NCI-H345 (cell line): ENCODE measurements at regions not wholly inside any gene's neighbourhood (a gene's known extent, or its start where the extent isn't known, plus 50 kb on each side); places are given as distances from the start of the nearest gene placed in this dataset.

Experiments used
- DNase-seq: peaks from one replicate; lab custom pipeline; 2025; lab: John Stamatoyannopoulos, UW

GRCh38 chr20:50392138-50392866, 117.9 kb upstream of the PTPN1 start:
- DNase-seq, result no peak

GRCh38 chr20:50393242-50393641, 116.9 kb upstream of the PTPN1 start:
- no peak for DNase-seq

- no peak for DNase-seq
Measured at GRCh38 chr20:50393990-50394561, 116.1 kb upstream of the PTPN1 start.

GRCh38 chr20:50394569-50394968, 115.6 kb upstream of the PTPN1 start:
- DNase-seq, result no peak

- DNase-seq, result no peak
Measured at GRCh38 chr20:50395251-50395729, 114.9 kb upstream of the PTPN1 start.

GRCh38 chr20:50395914-50396488, 114.2 kb upstream of the PTPN1 start:
- DNase-seq, result no peak

GRCh38 chr20:50396623-50397022, 113.6 kb upstream of the PTPN1 start:
- DNase-seq, result no peak

- DNase-seq, result no peak
Measured at GRCh38 chr20:50397058-50397457, 113.1 kb upstream of the PTPN1 start.

GRCh38 chr20:50398064-50398463, 112.1 kb upstream of the PTPN1 start:
- DNase-seq, result no peak

- DNase-seq, result no peak
Measured at GRCh38 chr20:50398471-50398820, 111.7 kb upstream of the PTPN1 start.

- DNase-seq, result no peak
Measured at GRCh38 chr20:50398821-50399554, 111.2 kb upstream of the PTPN1 start.

- no peak for DNase-seq
Measured at GRCh38 chr20:50399555-50399916, 110.6 kb upstream of the PTPN1 start.

- no peak for DNase-seq
Measured at GRCh38 chr20:50399917-50400704, 110.1 kb upstream of the PTPN1 start.

GRCh38 chr20:50400705-50401586, 109.2 kb upstream of the PTPN1 start:
- no peak for DNase-seq

GRCh38 chr20:50401587-50402418, 108.4 kb upstream of the PTPN1 start:
- no peak for DNase-seq

- DNase-seq, result no peak
Measured at GRCh38 chr20:50403565-50404418, 106.4 kb upstream of the PTPN1 start.

GRCh38 chr20:50404419-50405234, 105.6 kb upstream of the PTPN1 start:
- no peak for DNase-seq

GRCh38 chr20:50405235-50405914, 104.8 kb upstream of the PTPN1 start:
- DNase-seq, result no peak
